ENCODE measurements at regions not wholly inside any gene's neighbourhood (a gene's known extent, or its start where the extent isn't known, plus 50 kb on each side); places are given as distances from the start of the nearest gene placed in this dataset.

DNA sequence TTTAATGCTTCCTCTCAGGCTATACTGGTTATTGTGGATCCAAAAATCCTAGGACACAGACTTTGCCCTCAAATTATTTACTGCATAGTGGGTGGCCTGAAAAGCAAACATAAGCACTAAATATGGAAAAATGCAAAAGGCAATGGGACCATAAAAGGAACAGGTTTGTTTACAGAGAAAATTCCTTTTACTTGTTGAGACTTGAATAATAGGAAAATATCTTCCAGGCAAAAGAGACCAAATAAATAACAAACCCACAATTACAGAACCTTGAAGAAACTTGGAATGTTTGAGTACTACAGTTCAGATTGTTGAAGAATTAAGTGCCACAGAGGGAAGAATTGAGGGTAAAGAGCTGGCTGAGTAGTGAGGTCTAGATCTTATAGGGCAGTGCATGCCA is 711.0 kb downstream of the C4orf33 start:
- TF ChIP-seq ZNF311 (CRISPR knock-in tag; IDR thresholded peaks at IDR 0.05) (no peak), HEY1 (CRISPR knock-in tag; IDR thresholded peaks at IDR 0.05; ENCODE audit: borderline replicate concordance) (no peak), U2AF1 (optimal IDR thresholded peaks at IDR 0.05; ENCODE audit: low read depth, low read length) (no peak), ZNF347 (CRISPR knock-in tag; IDR thresholded peaks at IDR 0.05; ENCODE audit: low read depth) (no peak), NCOA4 (IDR thresholded peaks at IDR 0.05; ENCODE audit: partially characterized antibody) (no peak), NR1H2 (CRISPR knock-in tag; IDR thresholded peaks at IDR 0.05) (no peak), ZBTB33 (CRISPR knock-in tag; IDR thresholded peaks at IDR 0.05) (no peak), MXI1 (IDR thresholded peaks at IDR 0.05; ENCODE audit: low read depth, low read length) (no peak)
- TF ChIP-seq, protein P1, sequence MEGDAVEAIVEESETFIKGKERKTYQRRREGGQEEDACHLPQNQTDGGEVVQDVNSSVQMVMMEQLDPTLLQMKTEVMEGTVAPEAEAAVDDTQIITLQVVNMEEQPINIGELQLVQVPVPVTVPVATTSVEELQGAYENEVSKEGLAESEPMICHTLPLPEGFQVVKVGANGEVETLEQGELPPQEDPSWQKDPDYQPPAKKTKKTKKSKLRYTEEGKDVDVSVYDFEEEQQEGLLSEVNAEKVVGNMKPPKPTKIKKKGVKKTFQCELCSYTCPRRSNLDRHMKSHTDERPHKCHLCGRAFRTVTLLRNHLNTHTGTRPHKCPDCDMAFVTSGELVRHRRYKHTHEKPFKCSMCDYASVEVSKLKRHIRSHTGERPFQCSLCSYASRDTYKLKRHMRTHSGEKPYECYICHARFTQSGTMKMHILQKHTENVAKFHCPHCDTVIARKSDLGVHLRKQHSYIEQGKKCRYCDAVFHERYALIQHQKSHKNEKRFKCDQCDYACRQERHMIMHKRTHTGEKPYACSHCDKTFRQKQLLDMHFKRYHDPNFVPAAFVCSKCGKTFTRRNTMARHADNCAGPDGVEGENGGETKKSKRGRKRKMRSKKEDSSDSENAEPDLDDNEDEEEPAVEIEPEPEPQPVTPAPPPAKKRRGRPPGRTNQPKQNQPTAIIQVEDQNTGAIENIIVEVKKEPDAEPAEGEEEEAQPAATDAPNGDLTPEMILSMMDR (IDR thresholded peaks at IDR 0.05 in 2 of 3, conservative IDR thresholded peaks at IDR 0.05 in 1 of 3; ENCODE audit: insufficient read depth in 2 of 3, low read depth in 1 of 3, low read length in 3 of 3) = no peak
